ENCODE measurements at regions not wholly inside any gene's neighbourhood (a gene's known extent, or its start where the extent isn't known, plus 50 kb on each side); places are given as distances from the start of the nearest gene placed in this dataset.
"Not testable (repeated sequence)": the region's sequence is repeated elsewhere in the genome, so short reads cannot be mapped to it uniquely, and the experiment has no call there.

DNA sequence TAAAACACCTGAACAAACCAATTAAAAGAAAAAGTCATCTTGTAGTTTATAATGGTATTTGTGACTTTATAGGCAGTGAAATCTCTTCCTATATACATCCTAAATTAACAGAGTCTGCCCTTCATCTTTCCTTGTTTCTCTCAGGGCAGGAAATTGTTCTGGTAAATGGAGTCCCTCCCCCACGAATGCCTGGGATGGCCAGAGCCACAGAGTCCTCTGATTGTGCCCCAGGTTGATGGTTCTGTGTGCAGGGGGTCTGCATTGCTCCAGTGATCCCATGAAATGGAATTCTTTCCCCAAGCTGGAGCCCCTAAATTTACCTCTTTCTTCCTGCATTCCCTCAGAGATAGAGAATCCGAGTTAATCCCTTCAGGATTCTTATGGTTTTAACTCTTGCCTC lies 155.5 kb downstream of the MTX2 start:
- DNase-seq (peak in 2 of 5 donors; percentile 37 to 62), FAIRE-seq (no peak)
- Histone ChIP-seq H3K27me3 (ENCODE audit: control insufficient read depth, insufficient read depth, low read length) (no peaks in the 10 kb centered on the region), H3K36me3 (ENCODE audit: control insufficient read depth in 2 of 3, insufficient read depth in 3 of 3, low read length in 3 of 3) (no peaks in the 10 kb centered on the region), H3K9ac (ENCODE audit: low read length in 3 of 3) (no peak overlapping the region), H3K9me3 (ENCODE audit: control insufficient read depth in 2 of 3, insufficient read depth in 1 of 3, low read length in 3 of 3) (no peaks in the 10 kb centered on the region), H3K27ac (ENCODE audit: low read depth in 2 of 2, low read length in 2 of 2) (no peak overlapping the region), H3K4me1 (ENCODE audit: control insufficient read depth in 2 of 3, insufficient read depth in 2 of 3, low read depth in 1 of 3, low read length in 3 of 3) (peaks cover 0 to 4% (median 0%) of the 10 kb centered on the region in 3 donors), H3K4me3 (ENCODE audit: low read length in 3 of 3) (no peak overlapping the region)
- intact Hi-C loops (cut with DNase I): no loop called here
- TF ChIP-seq CTCF (IDR thresholded peaks at IDR 0.05; ENCODE audit: borderline replicate concordance, extremely low read depth, insufficient read depth): no peak

DNA sequence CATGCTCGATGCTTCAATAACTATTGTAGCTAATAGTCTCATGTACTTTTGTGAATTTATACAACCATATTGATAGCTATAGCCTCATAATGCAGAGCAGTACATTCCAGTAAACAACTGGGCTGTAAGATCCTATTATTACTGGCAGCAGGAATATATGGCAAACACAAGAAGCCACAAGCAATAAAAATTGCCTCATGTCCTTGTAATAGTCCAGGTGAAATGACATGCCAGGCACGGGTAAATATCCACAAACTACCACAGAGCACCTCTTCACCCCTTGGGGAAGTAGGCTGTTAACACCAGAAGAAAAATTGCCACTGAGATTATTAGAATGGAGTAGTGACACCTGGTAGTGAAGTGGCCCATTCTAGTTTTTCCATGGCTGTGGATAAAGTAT lies 158.3 kb downstream of the MTX2 start:
- H3K9ac ChIP-seq (ENCODE audit: low read length in 3 of 3): no peak overlapping the region
- FAIRE-seq (no peak), DNase-seq (no peak)
- H3K9me3 ChIP-seq (ENCODE audit: control insufficient read depth in 2 of 3, insufficient read depth in 1 of 3, low read length in 3 of 3): no peaks in the 10 kb centered on the region
- no peak overlapping the region for H3K4me3 ChIP-seq (ENCODE audit: low read length in 3 of 3)
- intact Hi-C loops (cut with DNase I): no loop called here
- H3K27me3 ChIP-seq (ENCODE audit: control insufficient read depth, insufficient read depth, low read length): no peaks in the 10 kb centered on the region
- TF ChIP-seq CTCF (IDR thresholded peaks at IDR 0.05; ENCODE audit: borderline replicate concordance, extremely low read depth, insufficient read depth): no peak
- H3K4me1 ChIP-seq (ENCODE audit: control insufficient read depth in 2 of 3, insufficient read depth in 2 of 3, low read depth in 1 of 3, low read length in 3 of 3): no peaks in the 10 kb centered on the region
- no peaks in the 10 kb centered on the region for H3K36me3 ChIP-seq (ENCODE audit: control insufficient read depth in 2 of 3, insufficient read depth in 3 of 3, low read length in 3 of 3)
- H3K27ac ChIP-seq (ENCODE audit: low read depth in 2 of 2, low read length in 2 of 2): no peak overlapping the region

DNA sequence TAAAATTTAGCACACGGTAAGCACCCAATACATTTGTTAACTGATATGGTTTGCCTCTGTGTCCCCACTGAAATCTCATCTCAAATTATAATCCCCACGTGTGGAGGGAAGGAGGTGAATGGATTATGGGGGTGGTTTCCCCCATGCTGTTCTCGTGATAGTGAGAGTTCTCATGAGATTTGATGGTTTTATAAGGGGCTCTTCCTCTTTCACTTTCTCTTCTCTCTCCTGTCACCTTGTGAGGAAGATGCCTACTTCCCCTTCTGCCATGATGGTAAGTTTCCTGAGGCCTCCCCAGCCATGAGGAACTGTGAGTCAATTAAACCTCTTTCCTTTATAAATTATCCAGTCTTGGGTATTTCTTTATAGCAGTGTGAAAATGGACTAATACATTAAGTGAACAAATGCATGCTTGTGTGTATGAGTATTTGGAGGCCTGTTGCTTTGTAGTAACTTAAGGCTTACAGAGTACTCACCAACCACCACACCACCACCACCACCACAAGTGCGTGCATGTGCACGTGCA lies 159.8 kb downstream of the MTX2 start:
- H3K36me3 ChIP-seq (ENCODE audit: control insufficient read depth in 2 of 3, insufficient read depth in 3 of 3, low read length in 3 of 3); H3K9ac ChIP-seq (ENCODE audit: low read length in 3 of 3); H3K27ac ChIP-seq (ENCODE audit: low read depth in 2 of 2, low read length in 2 of 2); DNase-seq; H3K4me3 ChIP-seq (ENCODE audit: low read length in 3 of 3); H3K9me3 ChIP-seq (ENCODE audit: control insufficient read depth in 2 of 3, insufficient read depth in 1 of 3, low read length in 3 of 3); FAIRE-seq; H3K4me1 ChIP-seq (ENCODE audit: control insufficient read depth in 2 of 3, insufficient read depth in 2 of 3, low read depth in 1 of 3, low read length in 3 of 3); H3K27me3 ChIP-seq (ENCODE audit: control insufficient read depth, insufficient read depth, low read length); intact Hi-C loops (cut with DNase I): not testable (repeated sequence)

DNA sequence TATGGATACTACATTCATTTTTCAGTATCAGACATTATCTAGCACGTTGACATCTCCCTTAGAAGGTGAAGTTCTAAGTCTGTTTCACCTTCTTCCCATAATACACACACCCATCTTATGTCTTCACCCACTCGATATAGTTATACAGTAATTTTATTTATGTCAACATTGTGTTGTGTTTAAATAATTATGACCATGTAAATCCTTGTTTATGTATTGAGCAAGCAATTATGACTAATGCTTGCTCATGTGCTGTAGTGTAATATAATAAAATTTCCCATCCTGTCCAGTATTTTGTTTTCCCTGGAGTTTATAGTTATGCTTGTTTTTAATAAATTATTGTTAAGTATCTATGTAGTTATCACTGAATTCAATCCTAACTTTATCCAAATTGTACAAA lies 163.2 kb downstream of the MTX2 start:
- FAIRE-seq: no peak
- no peaks in the 10 kb centered on the region for H3K27me3 ChIP-seq (ENCODE audit: control insufficient read depth, insufficient read depth, low read length)
- intact Hi-C loops (cut with DNase I): no loop called here

More for the DNA sequence above, 163.2 kb downstream of the MTX2 start:
- no peak for DNase-seq
- Histone ChIP-seq H3K36me3 (ENCODE audit: control insufficient read depth in 2 of 3, insufficient read depth in 3 of 3, low read length in 3 of 3) (no peaks in the 10 kb centered on the region), H3K9ac (ENCODE audit: low read length in 3 of 3) (no peak overlapping the region), H3K9me3 (ENCODE audit: control insufficient read depth in 2 of 3, insufficient read depth in 1 of 3, low read length in 3 of 3) (no peaks in the 10 kb centered on the region), H3K4me1 (ENCODE audit: control insufficient read depth in 2 of 3, insufficient read depth in 2 of 3, low read depth in 1 of 3, low read length in 3 of 3) (no peaks in the 10 kb centered on the region), H3K27ac (ENCODE audit: low read depth in 2 of 2, low read length in 2 of 2) (no peak overlapping the region), H3K4me3 (ENCODE audit: low read length in 3 of 3) (no peak overlapping the region)
- no peak for TF ChIP-seq CTCF (IDR thresholded peaks at IDR 0.05; ENCODE audit: borderline replicate concordance, extremely low read depth, insufficient read depth)
